HG03520 (cell line): ENCODE measurements at regions not wholly inside any gene's neighbourhood (a gene's known extent, or its start where the extent isn't known, plus 50 kb on each side); places are given as distances from the start of the nearest gene placed in this dataset.

Experiments
- ATAC-seq: cut with Tn5 transposase; IDR thresholded peaks from one replicate; pipeline ENCODE4 v1.9.1; 2021; ENCODE audit warnings: mild to moderate bottlenecking, moderate library complexity; ENCODE audit not compliant: unreplicated experiment

DNA sequence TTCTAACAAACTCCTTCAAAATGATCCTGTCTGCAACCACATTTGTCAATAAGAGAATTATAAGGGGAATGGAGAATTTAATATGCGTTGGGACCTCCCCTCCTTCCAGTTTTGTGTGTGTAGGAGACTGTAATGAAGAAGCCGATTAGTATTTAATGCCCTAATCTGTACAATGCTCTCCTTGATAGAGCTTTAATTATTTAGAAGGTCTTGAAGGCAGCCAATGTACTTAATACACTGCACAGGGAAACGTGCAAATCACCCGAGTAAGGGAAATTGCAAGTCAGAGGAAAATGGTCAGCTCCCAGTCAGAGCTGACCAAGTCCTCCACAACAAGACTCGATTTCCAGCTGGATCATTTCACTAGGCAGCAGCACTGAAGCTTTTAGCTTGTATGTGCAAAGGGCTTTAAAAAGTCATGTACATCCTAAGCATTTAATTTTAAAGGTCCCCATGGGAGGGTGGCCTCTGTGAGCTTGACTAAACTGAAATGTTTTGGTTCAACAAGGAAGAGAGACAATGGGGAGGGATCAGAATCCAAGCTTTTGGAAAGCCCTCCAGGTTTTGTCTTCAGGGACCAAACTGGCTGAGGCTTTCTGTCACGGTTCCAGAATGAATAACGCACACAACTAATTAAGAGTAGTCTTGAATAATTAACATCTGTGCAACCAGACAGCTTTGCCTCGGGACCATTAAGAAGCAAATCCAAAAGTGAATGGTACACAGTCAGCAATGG is 159.8 kb upstream of the MITF start:
- ATAC-seq: no peak

- no peak for ATAC-seq
Measured at GRCh38 chr3:69569520-69569919, 169.7 kb upstream of the MITF start.

GRCh38 chr3:69568951-69569350 is 170.3 kb upstream of the MITF start:
- no peak for ATAC-seq

DNA sequence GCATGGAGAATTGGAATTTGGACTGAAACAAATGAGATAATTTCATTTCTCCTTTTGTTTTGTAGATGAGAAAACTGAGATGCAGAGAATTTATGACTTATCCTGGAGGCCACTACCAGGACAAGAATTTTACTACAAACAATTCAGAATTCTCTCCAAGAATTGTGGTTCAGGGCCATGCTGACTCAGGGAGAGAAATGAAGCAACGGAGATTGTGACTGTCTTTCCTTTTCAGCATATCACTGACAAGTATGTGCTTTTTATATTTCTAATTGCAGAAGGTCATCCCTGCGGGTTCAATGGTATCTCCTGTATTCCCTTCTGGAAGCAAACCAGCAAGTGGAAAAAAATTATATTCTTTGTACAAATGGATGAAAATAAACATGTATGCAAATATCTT is 170.8 kb upstream of the MITF start:
- ATAC-seq: no peak

GRCh38 chr3:69567710-69568052 is 171.6 kb upstream of the MITF start:
- ATAC-seq: no peak

DNA sequence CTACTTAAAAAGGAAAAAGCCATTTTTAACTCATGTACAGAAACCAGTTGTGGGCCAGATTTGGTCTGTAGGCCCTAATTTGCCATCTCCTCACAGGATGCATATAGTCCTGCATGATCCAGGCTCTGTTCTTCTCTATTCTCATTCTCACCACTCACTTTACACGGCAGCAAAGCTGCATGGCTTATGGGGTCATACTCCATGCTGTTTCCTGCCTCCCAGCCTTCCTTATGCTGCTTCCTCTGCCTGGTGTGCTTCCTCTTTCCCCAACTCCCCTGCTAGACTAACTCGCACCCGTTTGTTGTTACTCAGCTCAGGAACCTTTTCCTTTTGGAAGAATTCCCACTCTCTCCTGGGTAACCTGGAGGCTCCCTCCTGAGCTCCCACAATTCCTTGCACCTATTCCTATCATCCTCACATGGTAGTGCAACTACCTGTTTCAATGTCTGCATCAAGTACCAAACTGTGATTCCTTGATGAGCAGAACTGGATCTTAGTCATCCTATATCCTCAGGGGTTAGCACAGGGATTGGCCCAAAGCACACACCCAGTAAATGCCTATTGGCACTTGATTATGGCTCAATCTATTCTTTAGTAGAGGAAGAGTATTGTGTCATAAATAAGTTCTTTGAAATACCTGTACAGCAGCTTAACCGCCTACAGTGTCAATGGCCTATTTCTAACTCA is 172.1 kb upstream of the MITF start:
- ATAC-seq: no peak

- no peak for ATAC-seq
Measured at GRCh38 chr3:69566275-69566674, 173.0 kb upstream of the MITF start.

DNA sequence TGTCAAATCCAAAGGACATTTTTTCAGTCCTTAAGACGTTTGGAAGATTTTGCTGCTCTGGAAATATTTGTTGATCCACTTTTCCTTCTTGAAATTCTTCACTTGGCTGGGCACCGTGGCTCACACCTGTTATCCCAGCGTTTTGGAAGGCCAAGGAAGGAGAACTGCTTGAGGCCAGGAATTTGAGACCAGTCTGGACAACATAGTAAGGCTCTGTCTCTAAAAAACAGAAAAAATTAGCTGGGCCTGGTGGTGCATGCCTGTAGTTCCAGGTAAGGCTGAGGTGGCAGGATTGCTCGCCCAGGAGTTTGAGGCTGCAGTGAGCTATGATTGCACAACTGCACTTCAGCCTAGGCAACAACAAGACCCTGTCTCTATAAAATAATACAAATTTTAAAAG is 173.9 kb upstream of the MITF start:
- ATAC-seq: no peak

DNA sequence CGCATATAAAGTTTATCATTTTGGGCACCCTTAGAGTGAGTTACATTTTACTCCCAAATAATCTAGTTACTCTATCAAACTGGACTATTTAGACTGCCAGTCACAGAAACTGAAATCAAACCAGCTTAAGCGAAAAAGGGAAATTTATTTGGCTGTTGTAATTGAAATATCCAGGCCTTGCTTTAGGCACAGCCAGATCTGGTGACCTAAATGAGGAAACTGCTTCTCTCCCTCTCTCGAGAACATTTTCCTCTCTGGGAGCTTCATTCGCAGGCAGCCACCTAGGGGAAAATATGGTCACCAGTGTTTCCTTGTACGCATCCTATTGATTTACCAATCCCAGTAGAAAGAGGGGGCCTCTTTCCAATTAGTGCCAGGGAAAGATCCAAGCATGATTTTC is 175.3 kb upstream of the MITF start:
- no peak for ATAC-seq

DNA sequence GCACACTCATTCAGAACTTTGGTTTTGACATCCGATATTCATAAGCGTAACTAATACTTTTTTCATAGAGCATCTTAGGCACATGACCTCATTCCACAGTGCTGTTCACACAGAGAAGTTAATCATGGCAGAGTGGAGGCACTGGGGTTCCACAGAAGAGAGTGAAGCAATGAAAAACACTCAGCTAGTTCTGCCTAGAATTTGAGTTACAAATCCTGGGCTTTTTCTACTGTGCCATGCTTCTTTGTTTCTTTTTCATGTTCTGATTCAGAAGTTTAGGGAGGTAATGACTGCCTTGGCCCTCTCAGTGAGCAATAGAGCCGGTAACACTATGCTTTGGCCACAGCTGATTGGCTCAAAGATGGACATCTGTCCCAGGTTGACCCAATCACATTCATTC is 176.1 kb upstream of the MITF start:
- ATAC-seq: no peak

GRCh38 chr3:69562020-69562419 is 176.1 kb upstream of the FRMD4B start:
- ATAC-seq: no peak

DNA sequence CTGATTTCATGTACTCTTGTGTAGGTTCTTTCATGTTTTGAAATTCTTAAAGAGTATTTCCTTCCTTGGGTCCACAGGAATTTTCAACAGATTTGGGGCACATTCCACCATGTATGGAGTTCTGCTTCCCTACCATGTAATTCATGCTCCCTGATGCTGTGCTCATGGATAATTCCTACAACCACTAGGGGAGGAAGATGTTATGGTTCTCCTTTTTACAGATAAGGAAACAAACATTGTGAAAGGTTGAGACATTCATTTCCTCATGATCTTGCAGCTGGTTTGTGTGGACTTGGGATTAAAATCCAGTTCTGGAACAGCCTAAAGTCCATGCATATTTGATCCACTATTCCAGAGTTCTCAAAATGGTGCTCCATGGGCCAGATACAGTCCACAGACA is 174.9 kb upstream of the FRMD4B start:
- ATAC-seq: no peak

DNA sequence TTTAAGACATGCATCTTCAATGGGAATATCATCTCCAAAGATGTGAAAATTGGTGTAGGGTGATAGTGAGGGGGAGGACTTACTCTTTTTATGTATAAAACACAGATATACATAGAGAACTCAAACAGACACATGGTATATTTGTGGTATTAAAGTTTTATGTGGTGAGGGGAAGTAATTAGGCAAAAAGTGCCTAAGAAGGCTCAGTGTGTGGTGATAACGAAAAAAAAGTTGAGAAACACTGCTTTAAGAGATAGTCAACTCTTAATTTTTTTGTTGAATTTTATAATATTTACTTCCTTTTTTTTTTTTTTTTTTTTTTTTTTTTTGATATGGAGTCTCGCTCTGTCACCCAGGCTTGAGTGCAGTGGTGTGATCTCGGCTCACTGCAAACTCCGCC is 174.2 kb upstream of the FRMD4B start:
- no peak for ATAC-seq

DNA sequence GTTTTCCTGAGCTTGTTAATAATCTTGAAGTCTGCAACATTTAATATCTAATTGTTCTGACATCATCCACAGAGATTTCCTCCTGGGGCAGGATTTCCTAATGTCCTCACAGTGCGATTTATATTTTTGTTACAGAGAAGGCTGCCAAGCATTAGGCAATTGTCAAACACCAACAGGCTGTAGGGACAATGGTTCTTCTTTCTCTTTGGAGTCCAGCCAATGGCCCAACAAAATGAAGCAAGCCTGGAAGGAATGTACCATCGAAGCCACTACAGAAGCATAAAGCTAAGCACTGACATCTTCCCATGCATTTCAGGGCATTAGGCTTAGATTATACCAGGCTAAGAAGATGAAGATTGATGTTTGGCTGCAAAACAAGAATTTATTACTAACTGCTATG is 173.0 kb upstream of the FRMD4B start:
- ATAC-seq: no peak

- no peak for ATAC-seq
Measured at GRCh38 chr3:69554576-69554975, 168.7 kb upstream of the FRMD4B start.

GRCh38 chr3:69553888-69554287 is 168.0 kb upstream of the FRMD4B start:
- no peak for ATAC-seq

DNA sequence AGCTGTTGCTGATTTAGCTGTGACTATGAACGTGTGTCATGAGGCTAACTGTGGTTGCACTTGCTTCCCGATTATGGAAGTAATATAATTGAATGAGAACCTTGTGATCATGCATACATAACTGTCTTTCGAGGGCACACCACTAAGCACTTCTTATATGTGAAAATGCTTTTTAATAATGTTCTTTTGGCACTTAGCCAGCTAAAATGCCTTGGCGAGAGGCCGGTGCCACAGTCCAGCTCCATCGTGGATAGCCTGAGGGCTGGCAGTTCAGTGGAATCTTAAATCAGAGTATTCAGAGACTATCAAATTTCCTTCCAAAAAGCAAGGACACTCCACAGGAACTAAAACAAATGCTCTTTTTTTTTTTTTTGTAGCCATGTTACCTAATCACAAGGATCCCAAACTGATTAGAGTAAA is 161.6 kb upstream of the FRMD4B start:
- no peak for ATAC-seq

GRCh38 chr3:69542805-69543429 is 157.0 kb upstream of the FRMD4B start:
- ATAC-seq: no peak

DNA sequence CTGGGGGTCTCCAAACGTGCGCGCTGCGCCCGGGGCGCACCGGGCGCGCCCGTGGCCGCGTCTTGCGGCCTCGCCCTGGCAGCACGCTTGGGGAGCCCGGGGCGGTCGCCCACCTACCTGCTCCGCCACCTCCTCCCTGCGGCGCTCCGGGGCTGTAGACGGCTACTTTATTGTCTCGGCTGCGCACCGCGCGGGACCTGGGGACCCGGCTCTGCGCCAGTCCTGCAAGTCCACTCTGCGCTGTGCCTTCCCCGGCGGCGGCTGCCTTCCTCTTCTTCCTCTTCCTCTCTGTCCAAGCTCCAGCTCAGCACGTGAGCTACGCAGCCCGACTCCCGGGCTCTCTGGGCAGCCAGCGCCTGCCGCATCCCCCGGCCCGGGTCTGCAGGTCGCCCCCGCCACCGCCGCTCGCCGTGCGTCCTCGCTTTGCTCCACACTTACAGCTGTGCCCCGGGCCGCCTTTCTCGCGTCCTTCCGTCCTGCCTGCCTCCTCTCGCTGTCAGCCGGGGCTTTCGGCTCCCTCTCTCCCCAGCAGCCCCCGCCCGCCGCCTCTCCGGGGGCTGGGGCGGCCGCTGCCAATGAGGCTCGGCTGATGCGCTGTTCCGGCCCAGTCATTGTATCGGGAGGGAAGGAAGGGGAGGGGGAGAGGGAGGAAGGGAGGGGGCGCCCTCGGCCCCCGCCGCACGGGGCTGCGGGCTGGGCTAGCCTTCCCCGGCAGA is 156.4 kb upstream of the FRMD4B start:
- ATAC-seq: no peak

DNA sequence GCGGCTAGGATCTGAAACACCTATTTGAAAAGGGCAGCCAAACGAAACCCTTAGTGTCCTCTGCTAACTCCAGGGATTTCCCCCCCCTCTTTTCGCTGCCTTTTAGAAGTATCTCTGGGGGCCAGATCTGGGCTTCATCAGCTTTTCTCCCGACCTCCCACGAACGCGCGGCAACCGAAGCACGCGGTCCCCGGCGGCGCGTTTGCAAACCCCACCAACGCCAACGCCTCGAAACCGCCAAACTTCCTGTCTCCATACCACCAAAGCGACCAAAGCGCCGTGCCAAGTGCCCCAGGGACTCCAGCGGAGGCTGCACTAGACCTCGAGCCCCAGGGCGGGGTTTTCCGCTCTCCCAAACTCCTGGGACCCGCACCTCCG is 155.8 kb upstream of the FRMD4B start:
- no peak for ATAC-seq

GRCh38 chr3:69540706-69541581 is 155.1 kb upstream of the FRMD4B start:
- ATAC-seq: no peak
